ENCODE measurements at regions not wholly inside any gene's neighbourhood (a gene's known extent, or its start where the extent isn't known, plus 50 kb on each side); places are given as distances from the start of the nearest gene placed in this dataset.

DNA sequence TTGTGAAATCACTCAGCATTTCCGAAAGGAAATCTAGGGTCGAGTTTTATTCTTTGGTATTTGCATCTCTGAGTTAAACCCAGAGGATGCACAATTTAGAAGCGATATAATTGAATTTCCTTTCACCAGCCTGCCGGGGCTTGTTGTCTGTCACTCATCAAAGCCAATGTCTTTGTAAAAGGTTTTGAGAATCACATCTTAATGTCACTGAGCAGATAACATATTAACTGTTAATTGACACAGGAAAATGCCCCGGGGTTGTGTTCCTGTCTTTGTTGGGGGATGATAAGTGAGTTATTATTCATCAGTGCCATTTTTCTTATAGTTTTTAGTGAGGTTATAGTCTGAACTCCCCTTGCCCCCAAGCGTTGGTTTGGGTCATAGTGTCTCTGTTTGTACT is 73.4 kb downstream of the DUSP6 start:
- no peaks in the 10 kb centered on the region for H4K20me1 ChIP-seq (ENCODE audit: insufficient read depth)
- H3K4me2 ChIP-seq (ENCODE audit: low read length): no peak overlapping the region
- no peaks in the 10 kb centered on the region for H3K9me2 ChIP-seq (ENCODE audit: insufficient read depth, low read length)
- no peak overlapping the region for H3K27ac ChIP-seq (ENCODE audit: low read length)
- no peaks in the 10 kb centered on the region for H3K27me3 ChIP-seq (ENCODE audit: insufficient read depth, low read depth, low read length)
- no peak overlapping the region for H3K4me3 ChIP-seq (ENCODE audit: low read length)
- H3F3A ChIP-seq (ENCODE audit: insufficient read depth, low read length, poor library complexity, severe bottlenecking): no peaks in the 10 kb centered on the region
- no peaks in the 10 kb centered on the region for H3K79me2 ChIP-seq (replicated peaks; ENCODE audit: insufficient read depth, low read length)
- peak; percentile 36 for TF ChIP-seq EP300 (conservative IDR thresholded peaks at IDR 0.05; ENCODE audit: poor library complexity, severe bottlenecking)
- TF ChIP-seq POLR2AphosphoS5 (IDR thresholded peaks at IDR 0.05): peak; percentile 36
- TF ChIP-seq TAF1 (IDR thresholded peaks at IDR 0.05; ENCODE audit: low read depth): no peak
- no peak for TF ChIP-seq SMC3 (conservative IDR thresholded peaks at IDR 0.05; ENCODE audit: poor library complexity)
- no peaks in the 10 kb centered on the region for H3K9me3 ChIP-seq (ENCODE audit: low read length)
- H3K36me3 ChIP-seq (ENCODE audit: insufficient read depth, low read length): no peaks in the 10 kb centered on the region
- H3K9ac ChIP-seq (ENCODE audit: low read length): no peak overlapping the region
- no peak overlapping the region for H2AFZ ChIP-seq (ENCODE audit: low read depth, low read length)

DNA sequence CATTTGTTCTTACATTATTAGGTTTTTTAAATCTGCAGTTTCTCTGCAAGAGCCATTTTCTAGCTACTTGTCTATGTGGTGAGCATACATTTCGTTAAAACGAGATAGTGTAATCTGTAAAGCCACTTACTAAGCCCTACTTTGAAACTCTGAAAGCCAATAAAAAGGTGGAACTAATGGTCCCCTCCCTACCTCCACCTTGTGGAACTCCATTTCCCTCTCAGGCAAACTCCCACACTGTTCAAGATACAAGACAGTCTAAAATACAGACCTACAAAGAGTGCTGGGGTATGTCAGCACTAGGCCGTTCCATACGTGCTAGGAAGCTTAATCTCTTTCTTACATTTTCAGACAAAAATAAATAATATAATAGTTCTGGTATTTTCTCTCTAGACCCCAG is 74.1 kb downstream of the DUSP6 start:
- H3K4me3 ChIP-seq (ENCODE audit: low read length): no peak overlapping the region
- H2AFZ ChIP-seq (ENCODE audit: low read depth, low read length): no peak overlapping the region
- no peaks in the 10 kb centered on the region for H3K36me3 ChIP-seq (ENCODE audit: insufficient read depth, low read length)
- H3K27me3 ChIP-seq (ENCODE audit: insufficient read depth, low read depth, low read length): no peaks in the 10 kb centered on the region
- no peaks in the 10 kb centered on the region for H3F3A ChIP-seq (ENCODE audit: insufficient read depth, low read length, poor library complexity, severe bottlenecking)
- H3K9ac ChIP-seq (ENCODE audit: low read length): no peak overlapping the region
- no peaks in the 10 kb centered on the region for H3K9me3 ChIP-seq (ENCODE audit: low read length)
- no peaks in the 10 kb centered on the region for H3K9me2 ChIP-seq (ENCODE audit: insufficient read depth, low read length)
- H3K4me2 ChIP-seq (ENCODE audit: low read length): no peak overlapping the region
- TF ChIP-seq, protein P1, sequence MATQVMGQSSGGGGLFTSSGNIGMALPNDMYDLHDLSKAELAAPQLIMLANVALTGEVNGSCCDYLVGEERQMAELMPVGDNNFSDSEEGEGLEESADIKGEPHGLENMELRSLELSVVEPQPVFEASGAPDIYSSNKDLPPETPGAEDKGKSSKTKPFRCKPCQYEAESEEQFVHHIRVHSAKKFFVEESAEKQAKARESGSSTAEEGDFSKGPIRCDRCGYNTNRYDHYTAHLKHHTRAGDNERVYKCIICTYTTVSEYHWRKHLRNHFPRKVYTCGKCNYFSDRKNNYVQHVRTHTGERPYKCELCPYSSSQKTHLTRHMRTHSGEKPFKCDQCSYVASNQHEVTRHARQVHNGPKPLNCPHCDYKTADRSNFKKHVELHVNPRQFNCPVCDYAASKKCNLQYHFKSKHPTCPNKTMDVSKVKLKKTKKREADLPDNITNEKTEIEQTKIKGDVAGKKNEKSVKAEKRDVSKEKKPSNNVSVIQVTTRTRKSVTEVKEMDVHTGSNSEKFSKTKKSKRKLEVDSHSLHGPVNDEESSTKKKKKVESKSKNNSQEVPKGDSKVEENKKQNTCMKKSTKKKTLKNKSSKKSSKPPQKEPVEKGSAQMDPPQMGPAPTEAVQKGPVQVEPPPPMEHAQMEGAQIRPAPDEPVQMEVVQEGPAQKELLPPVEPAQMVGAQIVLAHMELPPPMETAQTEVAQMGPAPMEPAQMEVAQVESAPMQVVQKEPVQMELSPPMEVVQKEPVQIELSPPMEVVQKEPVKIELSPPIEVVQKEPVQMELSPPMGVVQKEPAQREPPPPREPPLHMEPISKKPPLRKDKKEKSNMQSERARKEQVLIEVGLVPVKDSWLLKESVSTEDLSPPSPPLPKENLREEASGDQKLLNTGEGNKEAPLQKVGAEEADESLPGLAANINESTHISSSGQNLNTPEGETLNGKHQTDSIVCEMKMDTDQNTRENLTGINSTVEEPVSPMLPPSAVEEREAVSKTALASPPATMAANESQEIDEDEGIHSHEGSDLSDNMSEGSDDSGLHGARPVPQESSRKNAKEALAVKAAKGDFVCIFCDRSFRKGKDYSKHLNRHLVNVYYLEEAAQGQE (IDR thresholded peaks at IDR 0.05; ENCODE audit: borderline replicate concordance): no peak
- TF ChIP-seq RAD21 (conservative IDR thresholded peaks at IDR 0.05) (no peak), EP300 (conservative IDR thresholded peaks at IDR 0.05; ENCODE audit: poor library complexity, severe bottlenecking) (no peak), SMC3 (conservative IDR thresholded peaks at IDR 0.05; ENCODE audit: poor library complexity) (no peak), POLR2AphosphoS5 (IDR thresholded peaks at IDR 0.05) (no peak), MXI1 (conservative IDR thresholded peaks at IDR 0.05; ENCODE audit: poor library complexity, severe bottlenecking) (no peak), EZH2 (IDR thresholded peaks at IDR 0.05; ENCODE audit: borderline replicate concordance, insufficient read depth, low read length, poor library complexity, severe bottlenecking) (no peak)
- TF ChIP-seq, protein P2, sequence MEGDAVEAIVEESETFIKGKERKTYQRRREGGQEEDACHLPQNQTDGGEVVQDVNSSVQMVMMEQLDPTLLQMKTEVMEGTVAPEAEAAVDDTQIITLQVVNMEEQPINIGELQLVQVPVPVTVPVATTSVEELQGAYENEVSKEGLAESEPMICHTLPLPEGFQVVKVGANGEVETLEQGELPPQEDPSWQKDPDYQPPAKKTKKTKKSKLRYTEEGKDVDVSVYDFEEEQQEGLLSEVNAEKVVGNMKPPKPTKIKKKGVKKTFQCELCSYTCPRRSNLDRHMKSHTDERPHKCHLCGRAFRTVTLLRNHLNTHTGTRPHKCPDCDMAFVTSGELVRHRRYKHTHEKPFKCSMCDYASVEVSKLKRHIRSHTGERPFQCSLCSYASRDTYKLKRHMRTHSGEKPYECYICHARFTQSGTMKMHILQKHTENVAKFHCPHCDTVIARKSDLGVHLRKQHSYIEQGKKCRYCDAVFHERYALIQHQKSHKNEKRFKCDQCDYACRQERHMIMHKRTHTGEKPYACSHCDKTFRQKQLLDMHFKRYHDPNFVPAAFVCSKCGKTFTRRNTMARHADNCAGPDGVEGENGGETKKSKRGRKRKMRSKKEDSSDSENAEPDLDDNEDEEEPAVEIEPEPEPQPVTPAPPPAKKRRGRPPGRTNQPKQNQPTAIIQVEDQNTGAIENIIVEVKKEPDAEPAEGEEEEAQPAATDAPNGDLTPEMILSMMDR (IDR thresholded peaks at IDR 0.05; ENCODE audit: poor library complexity, severe bottlenecking): no peak
- no peak overlapping the region for H3K27ac ChIP-seq (ENCODE audit: low read length)
- H4K20me1 ChIP-seq (ENCODE audit: insufficient read depth): no peaks in the 10 kb centered on the region
- no peaks in the 10 kb centered on the region for H3K79me2 ChIP-seq (replicated peaks; ENCODE audit: insufficient read depth, low read length)

DNA sequence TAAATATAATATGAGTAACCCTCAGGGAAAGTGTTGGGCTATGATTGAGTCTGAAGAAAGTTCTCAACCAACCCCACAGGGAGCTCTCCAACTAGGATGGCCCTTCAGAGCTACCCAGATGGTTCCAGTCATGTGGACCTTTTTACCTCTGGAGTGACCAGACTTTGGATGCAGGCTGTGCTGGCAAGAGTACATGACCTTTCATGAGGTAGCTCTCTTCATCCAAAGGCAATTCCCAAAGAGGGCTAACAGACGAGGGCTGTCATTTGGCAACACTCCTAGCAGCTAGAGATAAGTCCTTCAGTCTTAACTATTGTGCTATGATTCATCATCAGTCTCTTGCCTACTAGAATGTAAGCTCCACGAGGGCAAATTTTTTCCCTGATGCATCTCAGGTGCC is 75.4 kb downstream of the DUSP6 start:
- Histone ChIP-seq H3K9ac (ENCODE audit: low read length) (no peak overlapping the region), H3K9me3 (ENCODE audit: low read length) (no peaks in the 10 kb centered on the region), H3K27me3 (ENCODE audit: insufficient read depth, low read depth, low read length) (no peaks in the 10 kb centered on the region), H3K27ac (ENCODE audit: low read length) (no peak overlapping the region), H3K36me3 (ENCODE audit: insufficient read depth, low read length) (no peaks in the 10 kb centered on the region), H3K79me2 (replicated peaks; ENCODE audit: insufficient read depth, low read length) (no peaks in the 10 kb centered on the region), H3K4me3 (ENCODE audit: low read length) (no peak overlapping the region), H3K4me2 (ENCODE audit: low read length) (no peak overlapping the region), H2AFZ (ENCODE audit: low read depth, low read length) (no peak overlapping the region), H3F3A (ENCODE audit: insufficient read depth, low read length, poor library complexity, severe bottlenecking) (no peaks in the 10 kb centered on the region), H3K9me2 (ENCODE audit: insufficient read depth, low read length) (no peaks in the 10 kb centered on the region), H4K20me1 (ENCODE audit: insufficient read depth) (no peaks in the 10 kb centered on the region)
- no peak for TF ChIP-seq EZH2 (IDR thresholded peaks at IDR 0.05; ENCODE audit: borderline replicate concordance, insufficient read depth, low read length, poor library complexity, severe bottlenecking)
- TF ChIP-seq POLR2AphosphoS5 (IDR thresholded peaks at IDR 0.05): no peak
- TF ChIP-seq, protein P2 (IDR thresholded peaks at IDR 0.05; ENCODE audit: poor library complexity, severe bottlenecking): no peak
- no peak for TF ChIP-seq TAF1 (IDR thresholded peaks at IDR 0.05; ENCODE audit: low read depth)
- TF ChIP-seq, protein P1 (IDR thresholded peaks at IDR 0.05; ENCODE audit: borderline replicate concordance): no peak
- no peak for TF ChIP-seq MXI1 (conservative IDR thresholded peaks at IDR 0.05; ENCODE audit: poor library complexity, severe bottlenecking)
- TF ChIP-seq RAD21 (conservative IDR thresholded peaks at IDR 0.05): no peak
- TF ChIP-seq EP300 (conservative IDR thresholded peaks at IDR 0.05; ENCODE audit: poor library complexity, severe bottlenecking): no peak
- no peak for TF ChIP-seq SMC3 (conservative IDR thresholded peaks at IDR 0.05; ENCODE audit: poor library complexity)
